ENCODE measurements at regions not wholly inside any gene's neighbourhood (a gene's known extent, or its start where the extent isn't known, plus 50 kb on each side); places are given as distances from the start of the nearest gene placed in this dataset.

DNA sequence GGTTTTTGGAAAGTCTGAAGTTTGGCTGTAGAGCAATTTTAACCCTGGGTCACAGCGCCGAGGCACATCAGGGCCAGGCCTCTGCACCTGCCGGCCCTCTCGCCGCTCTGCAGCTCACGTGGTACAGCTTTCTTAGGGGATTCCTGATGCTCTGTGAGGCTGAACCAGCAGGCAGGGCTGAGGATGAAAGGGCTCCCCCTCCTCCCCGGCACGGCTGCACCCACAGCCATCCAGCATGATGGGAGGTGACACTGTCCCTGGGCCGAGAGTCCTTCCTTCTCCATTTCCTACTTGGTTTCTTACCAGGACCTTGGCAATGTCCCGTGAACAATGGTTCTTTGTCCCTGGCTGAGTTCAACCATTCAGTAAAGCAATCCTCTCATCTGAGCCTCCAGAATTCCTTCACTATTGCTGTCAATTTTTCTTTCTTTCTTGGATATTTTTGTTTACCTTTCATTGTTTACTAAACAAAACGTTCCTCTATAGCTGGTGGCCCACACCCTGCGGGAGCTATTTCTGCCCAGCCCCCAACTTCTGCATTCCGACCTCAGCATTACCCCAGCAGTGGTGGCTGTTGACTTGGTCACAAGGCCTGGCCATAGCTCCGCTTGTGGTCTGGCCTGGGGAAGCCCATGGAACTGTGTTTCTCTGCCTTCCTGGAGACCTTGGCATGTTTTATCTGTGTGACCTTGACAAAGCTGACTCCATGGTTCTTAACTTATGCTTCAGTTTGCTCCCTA, 172.8 kb upstream of the B3GAT1 start:
- Mint-ChIP-seq H3K27me3 (peaks cover 20% of the 10 kb centered on the region), H3K4me1 (ENCODE audit: low read depth) (peaks cover 10% of the 10 kb centered on the region), H3K36me3 (no peaks in the 10 kb centered on the region), H3K27ac (no peak overlapping the region), H3K4me3 (no peak overlapping the region), H3K9me3 (no peaks in the 10 kb centered on the region)
- CTCF ChIA-PET, result no interaction called here
- POLR2A ChIA-PET, result no interaction called here
- no peak for DNase-seq
- intact Hi-C loops (cut with micrococcal nuclease), result loop anchor here (10.0 kb wide), 1 partner anchor 310 kb away; the partner anchor contains the start of gene GLB1L3

- peaks cover 10% of the 10 kb centered on the region for H3K4me1 Mint-ChIP-seq (ENCODE audit: low read depth)
- CTCF ChIA-PET, result no interaction called here
- intact Hi-C loops (cut with micrococcal nuclease), result loop anchor here (10.0 kb wide), 1 partner anchor 309 kb away; the partner anchor contains the start of gene GLB1L3
- POLR2A ChIA-PET, result no interaction called here
- H3K36me3 Mint-ChIP-seq, result no peaks in the 10 kb centered on the region
- DNase-seq, result no peak
- H3K4me3 Mint-ChIP-seq, result no peak overlapping the region
- no peaks in the 10 kb centered on the region for H3K9me3 Mint-ChIP-seq
- H3K27ac Mint-ChIP-seq, result no peak overlapping the region
- H3K27me3 Mint-ChIP-seq, result peaks cover 20% of the 10 kb centered on the region
Measured at GRCh38 chr11:134584001-134584561, 172.0 kb upstream of the B3GAT1 start.

DNA sequence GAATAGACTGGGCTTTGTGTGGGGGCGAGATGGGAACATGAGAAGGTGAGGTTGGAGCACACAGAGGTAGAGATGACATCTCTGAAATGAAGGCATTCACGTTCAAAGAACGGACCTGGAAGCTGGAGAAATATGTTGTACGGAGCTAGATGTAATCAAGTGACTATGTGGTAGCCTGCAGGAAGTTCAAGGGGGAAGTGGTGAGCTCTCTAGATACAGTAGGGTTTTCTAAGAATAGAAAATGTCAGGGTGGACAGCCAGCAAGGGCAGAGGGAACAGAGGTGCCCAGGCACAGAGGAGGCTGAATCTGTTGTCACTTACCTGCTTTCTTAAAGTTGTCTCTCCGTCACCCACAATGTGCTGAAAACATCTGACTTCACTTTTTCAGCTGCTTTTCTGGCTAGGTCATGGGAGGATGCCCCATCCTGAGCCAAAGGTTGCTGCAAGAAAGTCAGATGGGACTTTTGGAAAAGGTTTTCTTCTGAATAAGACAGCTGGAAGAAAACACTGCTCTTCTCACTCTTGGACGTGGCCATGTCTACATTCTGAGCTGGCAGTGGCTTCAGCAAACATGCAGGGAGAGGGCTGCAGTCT, 171.5 kb upstream of the B3GAT1 start:
- H3K4me1 Mint-ChIP-seq (ENCODE audit: low read depth), result peaks cover 10% of the 10 kb centered on the region
- no peak for DNase-seq
- ChIA-PET POLR2A (no interaction called here), CTCF (no interaction called here)
- H3K4me3 Mint-ChIP-seq, result no peak overlapping the region
- H3K36me3 Mint-ChIP-seq, result no peaks in the 10 kb centered on the region
- intact Hi-C loops (cut with micrococcal nuclease), result loop anchor here (10.0 kb wide), 1 partner anchor 309 kb away; the partner anchor contains the start of gene GLB1L3
- H3K9me3 Mint-ChIP-seq, result no peaks in the 10 kb centered on the region
- no peak overlapping the region for H3K27ac Mint-ChIP-seq
- H3K27me3 Mint-ChIP-seq, result peaks cover 20% of the 10 kb centered on the region

GRCh38 chr11:134582770-134583095, 170.7 kb upstream of the B3GAT1 start:
- POLR2A ChIA-PET, result no interaction called here
- no peak for DNase-seq
- peaks cover 20% of the 10 kb centered on the region for H3K27me3 Mint-ChIP-seq
- H3K4me1 Mint-ChIP-seq (ENCODE audit: low read depth), result peaks cover 10% of the 10 kb centered on the region
- no peaks in the 10 kb centered on the region for H3K9me3 Mint-ChIP-seq
- H3K36me3 Mint-ChIP-seq, result no peaks in the 10 kb centered on the region
- no peak overlapping the region for H3K4me3 Mint-ChIP-seq
- CTCF ChIA-PET, result no interaction called here
- intact Hi-C loops (cut with micrococcal nuclease), result loop anchor here (10.0 kb wide), 1 partner anchor 308 kb away; the partner anchor contains the start of gene GLB1L3
- no peak overlapping the region for H3K27ac Mint-ChIP-seq

- DNase-seq, result no peak
- Mint-ChIP-seq H3K27ac (no peak overlapping the region), H3K27me3 (peaks cover 20% of the 10 kb centered on the region), H3K9me3 (no peaks in the 10 kb centered on the region), H3K4me1 (ENCODE audit: low read depth) (peaks cover 10% of the 10 kb centered on the region), H3K36me3 (no peaks in the 10 kb centered on the region), H3K4me3 (no peak overlapping the region)
- ChIA-PET CTCF (no interaction called here), POLR2A (no interaction called here)
- intact Hi-C loops (cut with micrococcal nuclease), result loop anchor here (10.0 kb wide), 1 partner anchor 307 kb away; the partner anchor contains the start of gene GLB1L3
Measured at GRCh38 chr11:134581966-134582769, 170.1 kb upstream of the B3GAT1 start.

DNA sequence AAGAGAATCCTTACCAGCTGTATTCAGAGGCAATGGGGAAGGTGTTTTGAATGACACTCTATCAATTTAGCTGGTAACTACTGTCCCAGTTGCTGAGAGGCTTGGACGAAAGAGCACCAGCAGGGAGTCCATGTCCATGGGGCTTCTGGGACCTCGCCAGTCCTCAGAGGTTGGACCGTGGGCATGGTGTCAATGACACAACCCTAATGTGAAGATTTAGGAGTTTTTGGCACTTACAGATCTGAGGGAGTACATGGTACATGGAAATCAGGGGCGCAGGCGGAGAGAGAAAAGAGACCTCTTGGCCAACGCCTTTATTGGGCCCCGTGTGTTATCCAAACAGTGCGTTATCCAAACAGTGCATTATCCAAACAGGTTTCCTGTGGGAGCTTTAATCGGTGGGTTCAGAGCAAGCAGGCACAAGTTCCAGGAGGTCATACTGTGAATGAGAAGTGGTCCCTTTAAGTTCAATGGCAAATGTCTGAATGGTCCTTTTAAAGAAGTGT, 169.1 kb upstream of the B3GAT1 start:
- Mint-ChIP-seq H3K4me3 (no peak overlapping the region), H3K27ac (no peak overlapping the region), H3K9me3 (no peaks in the 10 kb centered on the region), H3K36me3 (no peaks in the 10 kb centered on the region), H3K4me1 (ENCODE audit: low read depth) (peaks cover 10% of the 10 kb centered on the region), H3K27me3 (peaks cover 15% of the 10 kb centered on the region)
- ChIA-PET POLR2A (no interaction called here), CTCF (no interaction called here)
- DNase-seq, result no peak
- intact Hi-C loops (cut with micrococcal nuclease), result loop anchor here (10.0 kb wide), 1 partner anchor 306 kb away; the partner anchor contains the start of gene GLB1L3

GRCh38 chr11:134580610-134580975, 168.6 kb upstream of the B3GAT1 start:
- Mint-ChIP-seq H3K36me3 (no peaks in the 10 kb centered on the region), H3K27ac (no peak overlapping the region), H3K9me3 (no peaks in the 10 kb centered on the region), H3K27me3 (peaks cover 15% of the 10 kb centered on the region), H3K4me1 (ENCODE audit: low read depth) (peaks cover 10% of the 10 kb centered on the region), H3K4me3 (no peak overlapping the region)
- DNase-seq, result no peak
- intact Hi-C loops (cut with micrococcal nuclease), result loop anchor here (10.0 kb wide), 1 partner anchor 306 kb away; the partner anchor contains the start of gene GLB1L3
- ChIA-PET POLR2A (no interaction called here), CTCF (no interaction called here)

- peaks cover 15% of the 10 kb centered on the region for H3K27me3 Mint-ChIP-seq
- POLR2A ChIA-PET, result no interaction called here
- H3K36me3 Mint-ChIP-seq, result no peaks in the 10 kb centered on the region
- H3K4me3 Mint-ChIP-seq, result no peak overlapping the region
- peaks cover 10% of the 10 kb centered on the region for H3K4me1 Mint-ChIP-seq (ENCODE audit: low read depth)
- DNase-seq, result no peak
- no peak overlapping the region for H3K27ac Mint-ChIP-seq
- CTCF ChIA-PET, result interaction anchor here (1.1 kb wide), 1 partner anchor 9 kb away, joined by 3 read pairs; no protein-coding TSS in a partner anchor
- intact Hi-C loops (cut with micrococcal nuclease), result loop anchor here (10.0 kb wide), 1 partner anchor 305 kb away; the partner anchor contains the start of gene GLB1L3
- H3K9me3 Mint-ChIP-seq, result no peaks in the 10 kb centered on the region
Measured at GRCh38 chr11:134579724-134580609, 167.9 kb upstream of the B3GAT1 start.

GRCh38 chr11:134578807-134579723, 167.0 kb upstream of the B3GAT1 start:
- no peak overlapping the region for H3K4me3 Mint-ChIP-seq
- CTCF ChIA-PET, result interaction anchor here (1.1 kb wide), 1 partner anchor 10 kb away, joined by 3 read pairs; no protein-coding TSS in a partner anchor
- H3K36me3 Mint-ChIP-seq, result no peaks in the 10 kb centered on the region
- peaks cover 10% of the 10 kb centered on the region for H3K4me1 Mint-ChIP-seq (ENCODE audit: low read depth)
- intact Hi-C loops (cut with micrococcal nuclease), result no loop called here
- H3K9me3 Mint-ChIP-seq, result no peaks in the 10 kb centered on the region
- POLR2A ChIA-PET, result no interaction called here
- no peak overlapping the region for H3K27ac Mint-ChIP-seq
- H3K27me3 Mint-ChIP-seq, result peaks cover 15% of the 10 kb centered on the region
- no peak for DNase-seq

DNA sequence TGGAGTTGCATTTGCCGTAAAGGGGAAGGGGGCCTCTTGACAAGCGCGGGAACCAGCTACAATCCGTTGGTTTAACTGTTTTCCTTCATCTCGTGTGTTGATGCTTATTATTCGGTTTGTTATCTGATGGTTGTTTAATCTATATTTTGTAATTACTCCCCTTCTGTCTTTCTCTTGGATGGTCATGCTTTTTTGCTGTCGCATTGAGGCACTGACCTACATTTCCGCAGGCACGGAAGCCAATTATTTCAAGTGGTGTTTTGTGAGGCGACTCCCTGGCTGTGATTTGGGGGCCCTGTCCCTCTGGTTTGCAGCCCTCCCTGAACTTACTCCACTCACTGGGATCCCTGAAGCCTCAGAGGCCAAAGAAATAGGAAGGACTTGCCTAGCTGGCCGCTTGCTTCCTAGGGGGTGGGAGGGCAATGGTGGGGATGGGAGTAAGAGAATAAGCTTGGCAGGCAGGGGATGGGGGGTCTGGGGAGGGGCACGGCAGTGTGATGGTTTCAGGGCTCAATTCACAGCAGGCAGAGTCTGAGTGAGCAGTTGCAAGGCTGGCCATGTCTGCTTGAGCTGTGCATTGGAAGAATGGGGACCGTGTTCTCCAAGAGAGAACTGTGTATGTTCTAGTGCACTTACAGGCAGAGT, 165.8 kb upstream of the B3GAT1 start:
- intact Hi-C loops (cut with micrococcal nuclease), result no loop called here
- no peak for DNase-seq
- ChIA-PET POLR2A (no interaction called here), CTCF (interaction anchor here (1.2 kb wide), 1 partner anchor 14 kb away, joined by 4 read pairs; no protein-coding TSS in a partner anchor)
- Mint-ChIP-seq H3K4me1 (ENCODE audit: low read depth) (no peaks in the 10 kb centered on the region), H3K4me3 (no peak overlapping the region), H3K27me3 (peaks cover 10% of the 10 kb centered on the region), H3K27ac (no peak overlapping the region), H3K36me3 (no peaks in the 10 kb centered on the region), H3K9me3 (no peaks in the 10 kb centered on the region)

Data from activated CD4-positive, alpha-beta memory T cell treated with anti-CD3 and anti-CD28 coated beads for 36 hours (primary cell).